K562 (cell line): ENCODE measurements at regions not wholly inside any gene's neighbourhood (a gene's known extent, or its start where the extent isn't known, plus 50 kb on each side); places are given as distances from the start of the nearest gene placed in this dataset.

Source experiments
- CEBPB ChIP-seq: fragments of 450-650 bp; IDR thresholded peaks from 2 replicates; pipeline ENCODE4 v1.6.1; 2016; ENCODE audit warnings: missing genetic modification characterization, missing compliant biosample characterization
- CEBPG ChIP-seq, 3 experiments: fragments of 200-800 bp in 1 of 3; sonication (Bioruptor generic) in 1 of 3; sonication (generic) in 1 of 3; formaldehyde crosslinking in 1 of 3; IDR thresholded peaks in 2 of 3; conservative IDR thresholded peaks in 1 of 3; 2 replicates each; pipeline versions ENCODE4 v1.6.1 to v1.8.0; 2016 to 2022; ENCODE audit warnings: missing compliant biosample characterization in 2 of 3, missing genetic modification characterization in 2 of 3, mild to moderate bottlenecking in 1 of 3, missing genetic modification reagents in 1 of 3
- KLF1 ChIP-seq: fragments of 450-650 bp; IDR thresholded peaks from 2 replicates; pipeline ENCODE4 v1.6.1; 2016; ENCODE audit warnings: missing genetic modification characterization, missing compliant biosample characterization
- PBX2 ChIP-seq, 2 experiments: IDR thresholded peaks in 1 of 2; conservative IDR thresholded peaks in 1 of 2; 2 replicates each; pipeline ENCODE4 v1.6.1; 2016; ENCODE audit warnings: low read depth in 2 of 2, mild to moderate bottlenecking in 1 of 2, missing compliant biosample characterization in 1 of 2, missing genetic modification characterization in 1 of 2, moderate library complexity in 1 of 2
- RNF2 ChIP-seq: sonication (generic); IDR thresholded peaks from 2 replicates; pipeline ENCODE4 v1.6.1; 2016
- SPI1 ChIP-seq: IDR thresholded peaks from 2 replicates; pipeline ENCODE4 v1.6.1; 2011; ENCODE audit warnings: low read depth, low read length, control low read depth, borderline replicate concordance
- TCF3 ChIP-seq: sonication (generic); formaldehyde crosslinking; IDR thresholded peaks from 2 replicates; pipeline ENCODE4 v1.4.0; 2020; ENCODE audit warnings: mild to moderate bottlenecking, missing genetic modification reagents
- ZBTB8A ChIP-seq: fragments of 450-650 bp; IDR thresholded peaks from 2 replicates; pipeline ENCODE4 v1.6.1; 2018; ENCODE audit warnings: mild to moderate bottlenecking, moderate library complexity; ENCODE audit not compliant: partially characterized antibody
- TF ChIP-seq, protein P1 (sequence below): sonication (generic); formaldehyde crosslinking; IDR thresholded peaks from 2 replicates; pipeline ENCODE4 v1.8.0; 2022; ENCODE audit warnings: missing genetic modification reagents, mild to moderate bottlenecking, moderate library complexity, borderline replicate concordance
- TF ChIP-seq, protein P2 (sequence below): fragments of 250-450 bp; sonication (Bioruptor Pico); IDR thresholded peaks from 2 replicates; pipeline ENCODE4 v1.4.0; 2020; ENCODE audit warnings: mild to moderate bottlenecking

DNA sequence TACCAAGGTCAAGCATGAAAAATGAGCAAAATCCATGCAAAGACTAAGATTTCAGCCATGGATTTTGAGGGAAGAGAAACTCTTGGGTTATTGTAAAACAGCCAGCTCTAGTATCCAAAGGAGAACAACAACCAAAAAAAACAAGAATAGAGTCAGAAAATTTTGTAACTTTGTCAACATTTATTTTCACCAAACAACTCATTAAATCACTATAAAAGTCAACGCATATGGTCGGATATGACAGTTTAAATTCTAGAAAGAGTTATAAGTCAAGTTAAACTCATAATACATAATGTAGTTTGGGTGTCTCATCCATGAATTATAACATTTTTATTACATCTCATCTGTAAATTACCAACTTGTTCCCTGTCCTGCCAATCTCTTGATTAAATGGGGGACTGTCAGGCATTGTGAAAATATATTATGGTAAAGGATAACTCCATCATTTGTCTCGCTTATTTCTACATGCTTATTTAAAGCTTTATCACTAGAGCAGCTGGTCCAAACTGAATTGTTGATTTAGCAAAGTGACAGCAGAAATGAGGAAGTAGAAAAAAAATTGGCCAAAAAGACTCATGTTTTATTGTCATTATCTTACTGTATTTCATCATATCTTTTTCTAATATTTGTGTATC, 224.8 kb upstream of the NOCT start (continued):
- no peak for TF ChIP-seq CEBPG (CRISPR knock-in tag; IDR thresholded peaks at IDR 0.05)
- TF ChIP-seq CEBPG (tag; conservative IDR thresholded peaks at IDR 0.05 in 1 of 2, IDR thresholded peaks at IDR 0.05 in 1 of 2) = peak; percentile 12 to 44; a peak in 1 of 4 replicates
- TF ChIP-seq SPI1 = 0 out of 2 replicates have a peak, but pooled peaks have one; percentile 19
- TF ChIP-seq, protein P1, sequence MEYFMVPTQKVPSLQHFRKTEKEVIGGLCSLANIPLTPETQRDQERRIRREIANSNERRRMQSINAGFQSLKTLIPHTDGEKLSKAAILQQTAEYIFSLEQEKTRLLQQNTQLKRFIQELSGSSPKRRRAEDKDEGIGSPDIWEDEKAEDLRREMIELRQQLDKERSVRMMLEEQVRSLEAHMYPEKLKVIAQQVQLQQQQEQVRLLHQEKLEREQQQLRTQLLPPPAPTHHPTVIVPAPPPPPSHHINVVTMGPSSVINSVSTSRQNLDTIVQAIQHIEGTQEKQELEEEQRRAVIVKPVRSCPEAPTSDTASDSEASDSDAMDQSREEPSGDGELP (CRISPR knock-in tag) = no peak
- TF ChIP-seq TCF3 = peak; percentile 35; the same call in 1 of the 2 replicates
- TF ChIP-seq, protein P2, sequence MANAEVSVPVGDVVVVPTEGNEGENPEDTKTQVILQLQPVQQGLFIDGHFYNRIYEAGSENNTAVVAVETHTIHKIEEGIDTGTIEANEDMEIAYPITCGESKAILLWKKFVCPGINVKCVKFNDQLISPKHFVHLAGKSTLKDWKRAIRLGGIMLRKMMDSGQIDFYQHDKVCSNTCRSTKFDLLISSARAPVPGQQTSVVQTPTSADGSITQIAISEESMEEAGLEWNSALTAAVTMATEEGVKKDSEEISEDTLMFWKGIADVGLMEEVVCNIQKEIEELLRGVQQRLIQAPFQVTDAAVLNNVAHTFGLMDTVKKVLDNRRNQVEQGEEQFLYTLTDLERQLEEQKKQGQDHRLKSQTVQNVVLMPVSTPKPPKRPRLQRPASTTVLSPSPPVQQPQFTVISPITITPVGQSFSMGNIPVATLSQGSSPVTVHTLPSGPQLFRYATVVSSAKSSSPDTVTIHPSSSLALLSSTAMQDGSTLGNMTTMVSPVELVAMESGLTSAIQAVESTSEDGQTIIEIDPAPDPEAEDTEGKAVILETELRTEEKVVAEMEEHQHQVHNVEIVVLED = no peak
- peak; percentile 49; the same call in 1 of the 2 replicates for TF ChIP-seq CEBPB (tag)
- no peak for TF ChIP-seq RNF2
- TF ChIP-seq KLF1 = no peak
- no peak for TF ChIP-seq PBX2 (CRISPR knock-in tag; IDR thresholded peaks at IDR 0.05; ENCODE audit: low read depth)
- TF ChIP-seq PBX2 (tag; conservative IDR thresholded peaks at IDR 0.05; ENCODE audit: low read depth) = peak; percentile 81
- TF ChIP-seq ZBTB8A = no peak
